Vagina (tissue), 2 donors: ENCODE measurements at regions not wholly inside any gene's neighbourhood (a gene's known extent, or its start where the extent isn't known, plus 50 kb on each side); places are given as distances from the start of the nearest gene placed in this dataset.

Source experiments
- POLR2A ChIP-seq, 2 donors: fragments of 450-650 bp; IDR thresholded peaks; one replicate each; pipeline ENCODE4 v1.6.1; 2017; ENCODE audit warnings: antibody characterized with exemption in 2 of 2, mild to moderate bottlenecking in 2 of 2, moderate library complexity in 2 of 2
- POLR2AphosphoS5 ChIP-seq, 2 donors: sonication (generic); formaldehyde crosslinking; IDR thresholded peaks; one replicate each; pipeline ENCODE4 v1.9.0; 2017; ENCODE audit warnings: antibody characterized with exemption in 2 of 2, mild to moderate bottlenecking in 2 of 2, low read depth in 1 of 2; ENCODE audit not compliant: insufficient read depth in 1 of 2
- TF ChIP-seq, protein P1 (sequence below), 3 experiments: fragments of 450-650 bp in 2 of 3; fragments of 200-600 bp in 1 of 3; sonication (generic) in 1 of 3; IDR thresholded peaks; one replicate each; pipeline ENCODE4 v1.5.1; 2017 to 2019; ENCODE audit warnings: antibody characterized with exemption in 3 of 3, mild to moderate bottlenecking in 2 of 3, moderate library complexity in 2 of 3

- TF ChIP-seq, protein P1, sequence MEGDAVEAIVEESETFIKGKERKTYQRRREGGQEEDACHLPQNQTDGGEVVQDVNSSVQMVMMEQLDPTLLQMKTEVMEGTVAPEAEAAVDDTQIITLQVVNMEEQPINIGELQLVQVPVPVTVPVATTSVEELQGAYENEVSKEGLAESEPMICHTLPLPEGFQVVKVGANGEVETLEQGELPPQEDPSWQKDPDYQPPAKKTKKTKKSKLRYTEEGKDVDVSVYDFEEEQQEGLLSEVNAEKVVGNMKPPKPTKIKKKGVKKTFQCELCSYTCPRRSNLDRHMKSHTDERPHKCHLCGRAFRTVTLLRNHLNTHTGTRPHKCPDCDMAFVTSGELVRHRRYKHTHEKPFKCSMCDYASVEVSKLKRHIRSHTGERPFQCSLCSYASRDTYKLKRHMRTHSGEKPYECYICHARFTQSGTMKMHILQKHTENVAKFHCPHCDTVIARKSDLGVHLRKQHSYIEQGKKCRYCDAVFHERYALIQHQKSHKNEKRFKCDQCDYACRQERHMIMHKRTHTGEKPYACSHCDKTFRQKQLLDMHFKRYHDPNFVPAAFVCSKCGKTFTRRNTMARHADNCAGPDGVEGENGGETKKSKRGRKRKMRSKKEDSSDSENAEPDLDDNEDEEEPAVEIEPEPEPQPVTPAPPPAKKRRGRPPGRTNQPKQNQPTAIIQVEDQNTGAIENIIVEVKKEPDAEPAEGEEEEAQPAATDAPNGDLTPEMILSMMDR (IDR thresholded peaks at IDR 0.05): no peak
- TF ChIP-seq POLR2A (IDR thresholded peaks at IDR 0.05) (no peak), POLR2AphosphoS5 (IDR thresholded peaks at IDR 0.05; ENCODE audit: insufficient read depth in 1 of 2, low read depth in 1 of 2) (no peak)
These were observed 165.0 kb upstream of the POU3F2 start for GRCh38 chr6:98669371-98669770.
